NCI-H1092 (cell line): ENCODE measurements at regions not wholly inside any gene's neighbourhood (a gene's known extent, or its start where the extent isn't known, plus 50 kb on each side); places are given as distances from the start of the nearest gene placed in this dataset.
"Not testable (repeated sequence)": the region's sequence is repeated elsewhere in the genome, so short reads cannot be mapped to it uniquely, and the experiment has no call there.

ENCODE experiments used
- DNase-seq: peaks from one replicate; lab custom pipeline; 2025; lab: John Stamatoyannopoulos, UW

GRCh38 chr21:23607782-23608431 lies 1999.4 kb downstream of the MRPL39 start:
- DNase-seq: no peak

GRCh38 chr21:23601549-23601948 lies 2005.7 kb downstream of the MRPL39 start:
- DNase-seq: no peak

- DNase-seq: no peak
Measured at GRCh38 chr21:23593582-23593981, 2013.7 kb downstream of the MRPL39 start.

GRCh38 chr21:23585419-23585818 lies 2021.9 kb downstream of the MRPL39 start:
- DNase-seq: no peak

GRCh38 chr21:23579573-23579972 lies 2027.7 kb downstream of the MRPL39 start:
- no peak for DNase-seq

- no peak for DNase-seq
Measured at GRCh38 chr21:23578027-23578426, 2029.3 kb downstream of the MRPL39 start.

GRCh38 chr21:23574932-23575331 lies 2032.3 kb downstream of the MRPL39 start:
- no peak for DNase-seq

GRCh38 chr21:23548924-23549323 lies 2058.4 kb downstream of the MRPL39 start:
- DNase-seq: not testable (repeated sequence)

- no peak for DNase-seq
Measured at GRCh38 chr21:23543333-23543732, 2063.9 kb downstream of the MRPL39 start.

- no peak for DNase-seq
Measured at GRCh38 chr21:23542097-23542496, 2065.2 kb downstream of the MRPL39 start.

- no peak for DNase-seq
Measured at GRCh38 chr21:23541571-23541970, 2065.7 kb downstream of the MRPL39 start.

GRCh38 chr21:23534850-23535249 lies 2072.4 kb downstream of the MRPL39 start:
- no peak for DNase-seq

GRCh38 chr21:23531444-23531843 lies 2075.8 kb downstream of the MRPL39 start:
- no peak for DNase-seq

- no peak for DNase-seq
Measured at GRCh38 chr21:23524685-23525084, 2082.6 kb downstream of the MRPL39 start.

GRCh38 chr21:23522751-23523150 lies 2084.5 kb downstream of the MRPL39 start:
- DNase-seq: no peak

- no peak for DNase-seq
Measured at GRCh38 chr21:23507501-23507900, 2099.8 kb downstream of the MRPL39 start.

GRCh38 chr21:23496729-23497128 lies 2110.6 kb downstream of the MRPL39 start:
- no peak for DNase-seq

GRCh38 chr21:23488245-23488644 lies 2119.0 kb downstream of the MRPL39 start:
- DNase-seq: no peak

GRCh38 chr21:23480591-23481270 lies 2126.6 kb downstream of the MRPL39 start:
- DNase-seq: no peak

- DNase-seq: no peak
Measured at GRCh38 chr21:23478381-23478780, 2128.9 kb downstream of the MRPL39 start.

- no peak for DNase-seq
Measured at GRCh38 chr21:23475281-23476219, 2131.7 kb downstream of the MRPL39 start.

GRCh38 chr21:23471877-23472276 lies 2135.4 kb downstream of the MRPL39 start:
- no peak for DNase-seq

- no peak for DNase-seq
Measured at GRCh38 chr21:23463365-23463764, 2143.9 kb downstream of the MRPL39 start.
